ENCODE measurements at regions not wholly inside any gene's neighbourhood (a gene's known extent, or its start where the extent isn't known, plus 50 kb on each side); places are given as distances from the start of the nearest gene placed in this dataset.

- 76 to 85% methylated on average over 3 of the region's 3 CpGs for WGBS, 2 donors (ENCODE audit: low coverage in 1 of 2)
- Histone ChIP-seq H3K9me3 (no peaks in the 10 kb centered on the region), H3K27me3 (no peaks in the 10 kb centered on the region), H3K4me1 (no peaks in the 10 kb centered on the region), H3K27ac (no peak overlapping the region), H3K4me3 (no peak overlapping the region), H3K36me3 (no peaks in the 10 kb centered on the region)
- no peak for ATAC-seq
- TF ChIP-seq CTCF (IDR thresholded peaks at IDR 0.05), result no peak
- no peak for TF ChIP-seq EP300 (IDR thresholded peaks at IDR 0.05)
Observed at GRCh38 chr13:76094645-76095044, 458.5 kb downstream of the LMO7 start.

GRCh38 chr13:76091076-76091475, 454.9 kb downstream of the LMO7 start:
- no peak overlapping the region for H3K4me3 ChIP-seq
- 65% methylated on average over 4 of the region's 4 CpGs for WGBS, 2 donors (ENCODE audit: low coverage in 1 of 2)
- no peak for ATAC-seq
- no peaks in the 10 kb centered on the region for H3K27me3 ChIP-seq
- H3K27ac ChIP-seq, result no peak overlapping the region
- no peak for TF ChIP-seq EP300 (IDR thresholded peaks at IDR 0.05)
- TF ChIP-seq CTCF (IDR thresholded peaks at IDR 0.05), result no peak
- TF ChIP-seq POLR2AphosphoS5 (IDR thresholded peaks at IDR 0.05), result no peak
- no peak for TF ChIP-seq POLR2A (IDR thresholded peaks at IDR 0.05)
- peaks cover 0 to 13% (median 0%) of the 10 kb centered on the region in 3 donors for H3K9me3 ChIP-seq
- no peaks in the 10 kb centered on the region for H3K36me3 ChIP-seq
- H3K4me1 ChIP-seq, result no peaks in the 10 kb centered on the region

GRCh38 chr13:76086729-76087128, 450.6 kb downstream of the LMO7 start:
- no peak overlapping the region for H3K4me3 ChIP-seq
- H3K4me1 ChIP-seq, result no peaks in the 10 kb centered on the region
- TF ChIP-seq POLR2A (IDR thresholded peaks at IDR 0.05) (no peak), CTCF (IDR thresholded peaks at IDR 0.05) (no peak), POLR2AphosphoS5 (IDR thresholded peaks at IDR 0.05) (no peak), EP300 (IDR thresholded peaks at IDR 0.05) (no peak)
- H3K9me3 ChIP-seq, result peaks cover 0 to 13% (median 0%) of the 10 kb centered on the region in 3 donors
- H3K36me3 ChIP-seq, result no peaks in the 10 kb centered on the region
- H3K27ac ChIP-seq, result no peak overlapping the region
- 83 to 100% methylated on average over 1 of the region's 1 CpG for WGBS, 2 donors (ENCODE audit: low coverage in 1 of 2)
- ATAC-seq, result no peak
- no peaks in the 10 kb centered on the region for H3K27me3 ChIP-seq

- Histone ChIP-seq H3K4me1 (no peaks in the 10 kb centered on the region), H3K27me3 (no peaks in the 10 kb centered on the region), H3K9me3 (no peaks in the 10 kb centered on the region), H3K36me3 (no peaks in the 10 kb centered on the region), H3K27ac (no peak overlapping the region), H3K4me3 (no peak overlapping the region)
- WGBS, 2 donors (ENCODE audit: low coverage in 1 of 2), result 86 to 92% methylated on average over 3 of the region's 3 CpGs
- TF ChIP-seq EP300 (IDR thresholded peaks at IDR 0.05), result no peak
- TF ChIP-seq POLR2AphosphoS5 (IDR thresholded peaks at IDR 0.05), result no peak
- no peak for TF ChIP-seq POLR2A (IDR thresholded peaks at IDR 0.05)
- no peak for TF ChIP-seq CTCF (IDR thresholded peaks at IDR 0.05)
- no peak for ATAC-seq
Observed at GRCh38 chr13:76067850-76068249, 431.7 kb downstream of the LMO7 start.

- TF ChIP-seq EP300 (IDR thresholded peaks at IDR 0.05) (no peak), POLR2AphosphoS5 (IDR thresholded peaks at IDR 0.05) (no peak), CTCF (IDR thresholded peaks at IDR 0.05) (no peak), POLR2A (IDR thresholded peaks at IDR 0.05) (no peak)
- peaks cover 0 to 4% (median 0%) of the 10 kb centered on the region in 3 donors for H3K9me3 ChIP-seq
- H3K27me3 ChIP-seq, result no peaks in the 10 kb centered on the region
- no peaks in the 10 kb centered on the region for H3K36me3 ChIP-seq
- no peak overlapping the region for H3K27ac ChIP-seq
- peaks cover 0 to 7% (median 0%) of the 10 kb centered on the region in 3 donors for H3K4me1 ChIP-seq
- 75% methylated on average over 1 of the region's 1 CpG; no CpG with 5 or more reads in 1 of the 2 donors for WGBS, 2 donors (ENCODE audit: low coverage in 1 of 2)
- H3K4me3 ChIP-seq, result no peak overlapping the region
- ATAC-seq, result no peak
Observed at GRCh38 chr13:76053181-76053580, 417.1 kb downstream of the LMO7 start.
